ENCODE measurements at regions not wholly inside any gene's neighbourhood (a gene's known extent, or its start where the extent isn't known, plus 50 kb on each side); places are given as distances from the start of the nearest gene placed in this dataset.

GRCh38 chr5:38643616-38644015 lies 87.2 kb upstream of the LIFR start:
- TF ChIP-seq CTCF (IDR thresholded peaks at IDR 0.05; ENCODE audit: insufficient read depth, low read depth, low read length, missing control alignments) = no peak

GRCh38 chr5:38645508-38645907 lies 89.1 kb upstream of the LIFR start:
- TF ChIP-seq CTCF (IDR thresholded peaks at IDR 0.05; ENCODE audit: insufficient read depth, low read depth, low read length, missing control alignments) = no peak
- DNase-seq (ENCODE audit: low read depth) = no peak

More at GRCh38 chr5:38643616-38644015, 87.2 kb upstream of the LIFR start:
- no peak overlapping the region for H3K4me3 ChIP-seq (ENCODE audit: low read length)
- DNase-seq (ENCODE audit: low read depth) = no peak

GRCh38 chr5:38648703-38649291 lies 92.4 kb upstream of the LIFR start:
- DNase-seq (ENCODE audit: low read depth) = no peak
- no peak overlapping the region for H3K4me3 ChIP-seq (ENCODE audit: low read length)
- TF ChIP-seq CTCF (IDR thresholded peaks at IDR 0.05; ENCODE audit: insufficient read depth, low read depth, low read length, missing control alignments) = no peak

More at GRCh38 chr5:38645508-38645907, 89.1 kb upstream of the LIFR start:
- H3K4me3 ChIP-seq (ENCODE audit: low read length) = no peak overlapping the region

- H3K4me3 ChIP-seq (ENCODE audit: low read length) = no peak overlapping the region
- no peak for DNase-seq (ENCODE audit: low read depth)
- no peak for TF ChIP-seq CTCF (IDR thresholded peaks at IDR 0.05; ENCODE audit: insufficient read depth, low read depth, low read length, missing control alignments)
These were observed 94.1 kb upstream of the LIFR start for GRCh38 chr5:38650540-38650939.

- no peak for TF ChIP-seq CTCF (IDR thresholded peaks at IDR 0.05; ENCODE audit: insufficient read depth, low read depth, low read length, missing control alignments)
- DNase-seq (ENCODE audit: low read depth) = peak; percentile 46
- H3K4me3 ChIP-seq (ENCODE audit: low read length) = no peak overlapping the region
These were observed 94.5 kb upstream of the LIFR start for GRCh38 chr5:38650946-38651345.

GRCh38 chr5:38651806-38652205 lies 95.4 kb upstream of the LIFR start:
- TF ChIP-seq CTCF (IDR thresholded peaks at IDR 0.05; ENCODE audit: insufficient read depth, low read depth, low read length, missing control alignments) = no peak
- no peak for DNase-seq (ENCODE audit: low read depth)
- no peak overlapping the region for H3K4me3 ChIP-seq (ENCODE audit: low read length)

- DNase-seq (ENCODE audit: low read depth) = no peak
- no peak for TF ChIP-seq CTCF (IDR thresholded peaks at IDR 0.05; ENCODE audit: insufficient read depth, low read depth, low read length, missing control alignments)
- no peak overlapping the region for H3K4me3 ChIP-seq (ENCODE audit: low read length)
These were observed 96.9 kb upstream of the LIFR start for GRCh38 chr5:38653389-38653788.
